ENCODE measurements at regions not wholly inside any gene's neighbourhood (a gene's known extent, or its start where the extent isn't known, plus 50 kb on each side); places are given as distances from the start of the nearest gene placed in this dataset.

GRCh38 chr6:165814679-165815078, 151.6 kb upstream of the PDE10A start:
- POLR2A ChIA-PET: no interaction called here
- TF ChIP-seq FOXJ3 (CRISPR knock-in tag; IDR thresholded peaks at IDR 0.05; ENCODE audit: borderline replicate concordance): no peak
- TF ChIP-seq, protein P1, sequence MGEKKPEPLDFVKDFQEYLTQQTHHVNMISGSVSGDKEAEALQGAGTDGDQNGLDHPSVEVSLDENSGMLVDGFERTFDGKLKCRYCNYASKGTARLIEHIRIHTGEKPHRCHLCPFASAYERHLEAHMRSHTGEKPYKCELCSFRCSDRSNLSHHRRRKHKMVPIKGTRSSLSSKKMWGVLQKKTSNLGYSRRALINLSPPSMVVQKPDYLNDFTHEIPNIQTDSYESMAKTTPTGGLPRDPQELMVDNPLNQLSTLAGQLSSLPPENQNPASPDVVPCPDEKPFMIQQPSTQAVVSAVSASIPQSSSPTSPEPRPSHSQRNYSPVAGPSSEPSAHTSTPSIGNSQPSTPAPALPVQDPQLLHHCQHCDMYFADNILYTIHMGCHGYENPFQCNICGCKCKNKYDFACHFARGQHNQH (CRISPR knock-in tag; IDR thresholded peaks at IDR 0.05): no peak
- no peak for TF ChIP-seq IKZF4 (CRISPR knock-in tag; IDR thresholded peaks at IDR 0.05; ENCODE audit: borderline replicate concordance, low read depth, not compliant biosample characterization)
- no peak for TF ChIP-seq GMEB1 (CRISPR knock-in tag; IDR thresholded peaks at IDR 0.05; ENCODE audit: borderline replicate concordance)
- TF ChIP-seq ZSCAN29 (CRISPR knock-in tag; conservative IDR thresholded peaks at IDR 0.05): no peak
- no peak for TF ChIP-seq ZNF644 (CRISPR knock-in tag; IDR thresholded peaks at IDR 0.05; ENCODE audit: low read depth)
- TF ChIP-seq ZNF646 (CRISPR knock-in tag; IDR thresholded peaks at IDR 0.05): no peak
- TF ChIP-seq PLRG1 (conservative IDR thresholded peaks at IDR 0.05): no peak
- TF ChIP-seq NONO (IDR thresholded peaks at IDR 0.05): no peak
- TF ChIP-seq NONO (CRISPR knock-in tag; conservative IDR thresholded peaks at IDR 0.05): no peak
- TF ChIP-seq SMAD1 (CRISPR knock-in tag; IDR thresholded peaks at IDR 0.05; ENCODE audit: borderline replicate concordance, low read depth): no peak
- TF ChIP-seq KAT7 (CRISPR knock-in tag; IDR thresholded peaks at IDR 0.05; ENCODE audit: borderline replicate concordance): no peak
- TF ChIP-seq PCBP1 (IDR thresholded peaks at IDR 0.05; ENCODE audit: borderline replicate concordance, low read depth, low read length): no peak
- TF ChIP-seq, protein P2, sequence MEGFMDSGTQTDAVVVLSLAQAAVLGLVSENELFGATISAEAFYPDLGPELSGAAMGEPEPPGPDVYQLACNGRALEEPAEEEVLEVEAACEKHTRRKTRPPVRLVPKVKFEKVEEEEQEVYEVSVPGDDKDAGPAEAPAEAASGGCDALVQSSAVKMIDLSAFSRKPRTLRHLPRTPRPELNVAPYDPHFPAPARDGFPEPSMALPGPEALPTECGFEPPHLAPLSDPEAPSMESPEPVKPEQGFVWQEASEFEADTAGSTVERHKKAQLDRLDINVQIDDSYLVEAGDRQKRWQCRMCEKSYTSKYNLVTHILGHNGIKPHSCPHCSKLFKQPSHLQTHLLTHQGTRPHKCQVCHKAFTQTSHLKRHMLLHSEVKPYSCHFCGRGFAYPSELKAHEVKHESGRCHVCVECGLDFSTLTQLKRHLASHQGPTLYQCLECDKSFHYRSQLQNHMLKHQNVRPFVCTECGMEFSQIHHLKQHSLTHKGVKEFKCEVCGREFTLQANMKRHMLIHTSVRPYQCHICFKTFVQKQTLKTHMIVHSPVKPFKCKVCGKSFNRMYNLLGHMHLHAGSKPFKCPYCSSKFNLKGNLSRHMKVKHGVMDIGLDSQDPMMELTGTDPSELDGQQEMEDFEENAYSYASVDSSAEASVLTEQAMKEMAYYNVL (CRISPR knock-in tag; IDR thresholded peaks at IDR 0.05; ENCODE audit: borderline replicate concordance): no peak
- no peak for TF ChIP-seq ZNF747 (CRISPR knock-in tag; IDR thresholded peaks at IDR 0.05; ENCODE audit: borderline replicate concordance)

More at GRCh38 chr6:165814679-165815078, 151.6 kb upstream of the PDE10A start:
- Histone ChIP-seq H3K9me3 (ENCODE audit: low read length) (no peaks in the 10 kb centered on the region), H3K79me2 (ENCODE audit: insufficient read depth, low read length) (no peaks in the 10 kb centered on the region), H3K4me3 (replicated peaks in 1 of 3; ENCODE audit: insufficient read depth in 1 of 3, low read depth in 2 of 3, low read length in 3 of 3) (no peak overlapping the region), H4K20me1 (ENCODE audit: insufficient read depth, low read length) (no peaks in the 10 kb centered on the region), H3K27me3 (ENCODE audit: control insufficient read depth in 1 of 2, insufficient read depth in 2 of 2, low read length in 2 of 2) (peaks cover 3 to 60% of the 10 kb centered on the region in 2 experiments; a peak in 4 of 5 replicates), H3K9ac (ENCODE audit: insufficient read depth, low read depth, low read length) (no peak overlapping the region), H3K27ac (ENCODE audit: extremely low read length, insufficient read depth, low read length) (no peak overlapping the region), H3K4me1 (ENCODE audit: insufficient read depth, low read length) (no peaks in the 10 kb centered on the region), H3K36me3 (replicated peaks in 1 of 2; ENCODE audit: control insufficient read depth in 1 of 2, insufficient read depth in 2 of 2, low read length in 2 of 2) (no peaks in the 10 kb centered on the region), H3K4me2 (ENCODE audit: low read depth, low read length) (no peak overlapping the region), H2AFZ (ENCODE audit: low read length) (no peak overlapping the region)
- 53% methylated on average over 10 of the region's 10 CpGs for WGBS (ENCODE audit: low lambda C conversion rate)
- no peak for FAIRE-seq
- CTCF ChIA-PET (ENCODE audit: low intra/inter-chr PET ratio, low total read pairs): no interaction called here
- ATAC-seq: no peak
- no peak for DNase-seq (ENCODE audit: low spot score)
- intact Hi-C loops (cut with micrococcal nuclease; ENCODE audit: unreplicated experiment): no loop called here
- no TSS peak for BruUV-seq (replicated peaks)
- in situ Hi-C loops (cut with HindIII; ENCODE audit: extremely low pct_ligation_motif_present, low pct_unique_long_range_greater_than_20kb): no loop called here
